NB4 (cell line): ENCODE measurements at regions not wholly inside any gene's neighbourhood (a gene's known extent, or its start where the extent isn't known, plus 50 kb on each side); places are given as distances from the start of the nearest gene placed in this dataset.

Experiments used
- CTCF ChIP-seq: IDR thresholded peaks from one replicate; pipeline ENCODE4 v1.5.1; 2012; ENCODE audit warnings: low read depth, low read length
- MYC ChIP-seq: IDR thresholded peaks from 2 replicates; pipeline ENCODE4 v1.6.1; 2011; ENCODE audit warnings: low read depth, low read length

- no peak for TF ChIP-seq CTCF
- no peak for TF ChIP-seq MYC
Measured at GRCh38 chr6:137704802-137705159, 162.3 kb upstream of the TNFAIP3 start.
